GM12892 (cell line): ENCODE measurements at regions not wholly inside any gene's neighbourhood (a gene's known extent, or its start where the extent isn't known, plus 50 kb on each side); places are given as distances from the start of the nearest gene placed in this dataset.
"Not testable (repeated sequence)": the region's sequence is repeated elsewhere in the genome, so short reads cannot be mapped to it uniquely, and the experiment has no call there.

ENCODE experiments used
- POLR2A ChIP-seq: IDR thresholded peaks from 2 replicates; pipeline ENCODE4 v1.6.1; 2011; ENCODE audit warnings: low read depth, low read length, control low read depth
- POLR2AphosphoS5 ChIP-seq: IDR thresholded peaks from 2 replicates; pipeline ENCODE4 v1.6.1; 2011; ENCODE audit warnings: low read depth, low read length, control low read depth

- TF ChIP-seq POLR2A, POLR2AphosphoS5: not testable (repeated sequence)
These were observed 171.7 kb upstream of the RAB6C start for GRCh38 chr2:129807642-129808338.
